HCT116 (cell line): ENCODE measurements at regions not wholly inside any gene's neighbourhood (a gene's known extent, or its start where the extent isn't known, plus 50 kb on each side); places are given as distances from the start of the nearest gene placed in this dataset.

Experiments used
- ATAC-seq: fragments of 200-7000 bp; cut with Tn5 transposase; 2 replicates; pipeline ENCODE4 v1.9.1; 2020; ENCODE audit warnings: mild to moderate bottlenecking, moderate library complexity
- BruUV-seq: library from RNA; stranded (reverse); fragments of 400-500 nt; replicated peaks from 2 replicates; lab custom pipeline; 2021; lab: Mats Ljungman, UMichigan
- CTCF ChIA-PET: fragments of 300-600 bp; sonication (Branson Sonifier 250); formaldehyde crosslinking; loops from one replicate; lab custom pipeline; 2021; ENCODE audit warnings: antibody characterized with exemption; lab: Charles Lee
- POLR2A ChIA-PET: fragments of 300-600, 350-600 bp; sonication (Branson Sonifier 250); formaldehyde crosslinking; loops from one replicate; lab custom pipeline; 2021; ENCODE audit warnings: antibody characterized with exemption; lab: Charles Lee
- RAD21 ChIA-PET, 2 experiments: fragments of 300-600 bp; sonication (Branson Sonifier 250); formaldehyde crosslinking; loops; one replicate each; lab custom pipeline; 2023; ENCODE audit warnings: low total read pairs in 2 of 2; ENCODE audit not compliant: uncharacterized antibody in 2 of 2, unreplicated experiment in 2 of 2, low non-redundant PET in 1 of 2; lab: Charles Lee
- DNase-seq: peaks from one replicate; pipeline ENCODE4 v3.0.0-alpha.2; 2010; ENCODE audit warnings: low read depth, low spot score
- H2AFZ ChIP-seq: fragments of 200-600 bp; shearing (Covaris generic), sonication (generic); 2 replicates; pipeline ENCODE4 v1.6.1; 2017; ENCODE audit warnings: low read depth, mixed run types, mixed read lengths, antibody characterized with exemption, low read length; ENCODE audit not compliant: poor library complexity, severe bottlenecking
- H3K27ac ChIP-seq: 2 replicates; pipeline ENCODE4 v1.5.1; 2012; ENCODE audit warnings: low read depth, low read length
- H3K27me3 ChIP-seq: fragments of 200-600 bp; sonication (generic); 2 replicates; pipeline ENCODE4 v1.6.1; 2016; ENCODE audit warnings: mixed run types, low read length, mixed read lengths; ENCODE audit not compliant: insufficient read depth
- H3K36me3 ChIP-seq, 2 experiments: fragments of 200-500 bp in 1 of 2; fragments of 200-600 bp in 1 of 2; sonication (Bioruptor generic) in 1 of 2; sonication (generic) in 1 of 2; 2 replicates each; pipeline versions ENCODE4 v1.5.1 to v1.6.1; 2014 to 2016; ENCODE audit warnings: low read length in 2 of 2, inconsistent platforms in 1 of 2, mixed read lengths in 1 of 2, mixed run types in 1 of 2; ENCODE audit not compliant: insufficient read depth in 2 of 2, control insufficient read depth in 1 of 2
- H3K4me1 ChIP-seq, 2 experiments: fragments of 200-600 bp in 1 of 2; sonication (generic) in 1 of 2; 2 replicates each; pipeline versions ENCODE4 v1.5.1 to v1.6.1; 2012 to 2017; ENCODE audit warnings: low read length in 2 of 2, inconsistent platforms in 1 of 2, mild to moderate bottlenecking in 1 of 2, mixed read lengths in 1 of 2, mixed run types in 1 of 2, moderate library complexity in 1 of 2; ENCODE audit not compliant: insufficient read depth in 2 of 2, control insufficient read depth in 1 of 2
- H3K4me2 ChIP-seq: fragments of 200-600 bp; sonication (generic); 2 replicates; pipeline ENCODE4 v1.6.1; 2017; ENCODE audit warnings: mixed run types, low read length, mixed read lengths
- H3K4me3 ChIP-seq, 2 experiments: fragments of 200-600 bp in 1 of 2; sonication (generic) in 1 of 2; replicated peaks in 1 of 2; 2 replicates each; pipeline ENCODE4 v1.5.1; 2011 to 2016; ENCODE audit warnings: low read length in 2 of 2, control low read depth in 1 of 2, low read depth in 1 of 2, mild to moderate bottlenecking in 1 of 2, mixed read lengths in 1 of 2, mixed run types in 1 of 2
- H3K79me2 ChIP-seq: fragments of 200-600 bp; sonication (generic); 2 replicates; pipeline ENCODE4 v1.6.1; 2017; ENCODE audit warnings: mild to moderate bottlenecking, mixed run types, low read length, moderate library complexity, mixed read lengths; ENCODE audit not compliant: insufficient read depth
- H3K9ac ChIP-seq: fragments of 200-600 bp; sonication (generic); 2 replicates; pipeline ENCODE4 v1.6.1; 2016; ENCODE audit warnings: low read length, mixed read lengths
- H3K9me2 ChIP-seq: fragments of 200-600 bp; sonication (generic), shearing (Covaris generic); 2 replicates; pipeline ENCODE4 v1.6.1; 2017; ENCODE audit warnings: mixed run types, mild to moderate bottlenecking, moderate library complexity; ENCODE audit not compliant: insufficient read depth
- H3K9me3 ChIP-seq, 2 experiments: fragments of 200-500 bp in 1 of 2; fragments of 200-600 bp in 1 of 2; sonication (Bioruptor generic) in 1 of 2; sonication (generic) in 1 of 2; 2 replicates each; pipeline ENCODE4 v1.6.1; 2014 to 2017; ENCODE audit warnings: low read length in 2 of 2, mixed read lengths in 2 of 2, inconsistent platforms in 1 of 2, low read depth in 1 of 2, mild to moderate bottlenecking in 1 of 2, mixed run types in 1 of 2, moderate library complexity in 1 of 2; ENCODE audit not compliant: control insufficient read depth in 1 of 2, insufficient read depth in 1 of 2
- H4K20me1 ChIP-seq: fragments of 200-600 bp; sonication (generic), shearing (Covaris generic); 2 replicates; pipeline ENCODE4 v1.6.1; 2017; ENCODE audit warnings: mixed run types, mild to moderate bottlenecking, moderate library complexity; ENCODE audit not compliant: insufficient read depth
- EGR1 ChIP-seq: IDR thresholded peaks from 2 replicates; pipeline ENCODE4 v1.6.1; 2012; ENCODE audit warnings: low read depth
- MAX ChIP-seq: IDR thresholded peaks from 2 replicates; pipeline ENCODE4 v1.6.1; 2012
- SIN3A ChIP-seq: IDR thresholded peaks from 2 replicates; pipeline ENCODE4 v1.6.1; 2012; ENCODE audit warnings: low read depth
- SP1 ChIP-seq: IDR thresholded peaks from 2 replicates; pipeline ENCODE4 v1.6.1; 2012; ENCODE audit warnings: low read depth
- SRF ChIP-seq: IDR thresholded peaks from 2 replicates; pipeline ENCODE4 v1.6.1; 2012; ENCODE audit warnings: low read depth
- ZBTB33 ChIP-seq: IDR thresholded peaks from 2 replicates; pipeline ENCODE4 v1.6.1; 2011; ENCODE audit warnings: mild to moderate bottlenecking, low read length, moderate library complexity; ENCODE audit not compliant: insufficient replicate concordance; ENCODE audit errors: extremely low read depth
- intact Hi-C: fragments of 100-400 bp; cut with micrococcal nuclease; formaldehyde crosslinking; loops from 2 replicates; pipeline ENCODE4 v1.10.0; 2022

- intact Hi-C loops = no loop called here
- Histone ChIP-seq H3K36me3 (no peaks in the 10 kb centered on the region), H3K27me3 (no peaks in the 10 kb centered on the region), H3K4me3 (peak overlapping the region; percentile 17 to 40; a peak in 3 of 4 replicates), H3K9me3 (no peaks in the 10 kb centered on the region), H2AFZ (no peak overlapping the region), H3K9ac (peak overlapping the region; percentile 46), H3K4me2 (peak overlapping the region; percentile 83), H4K20me1 (no peaks in the 10 kb centered on the region), H3K4me1 (peaks cover 33 to 41% of the 10 kb centered on the region in 2 experiments), H3K27ac (no peak overlapping the region), H3K9me2 (no peaks in the 10 kb centered on the region), H3K79me2 (peaks cover 86% of the 10 kb centered on the region)
- TF ChIP-seq MAX = peak; percentile 60; the same call in 1 of the 2 replicates
- peak; percentile 24; the same call in 1 of the 2 replicates for TF ChIP-seq SRF
- TF ChIP-seq ZBTB33 = no peak
- peak; percentile 36; the same call in 1 of the 2 replicates for TF ChIP-seq SP1
- TF ChIP-seq EGR1 = peak; percentile 87
- no peak for TF ChIP-seq SIN3A
- ChIA-PET POLR2A (interaction anchor here (1.0 to 1.4 kb wide), 2 partner anchors 9 to 10 kb away, joined by 3 to 6 read pairs; no protein-coding TSS in a partner anchor), RAD21 (no interaction called here), CTCF (no interaction called here)
- ATAC-seq = peak; percentile 79
- DNase-seq = peak; percentile 42
- BruUV-seq = no TSS peak
These were observed 63.7 kb upstream of the ULK4 start for GRCh38 chr3:42025370-42026138.
